Germinal center (tissue), 1 donor: ENCODE measurements at regions not wholly inside any gene's neighbourhood (a gene's known extent, or its start where the extent isn't known, plus 50 kb on each side); places are given as distances from the start of the nearest gene placed in this dataset.

Experiments used
- DNase-seq: peaks from one replicate; pipeline ENCODE4 v3.0.0; 2012; ENCODE audit warnings: mixed read lengths, low spot score

GRCh38 chr3:174403831-174404230 is 455.3 kb upstream of the NAALADL2 start:
- no peak for DNase-seq

- no peak for DNase-seq
These were observed 450.8 kb upstream of the NAALADL2 start for GRCh38 chr3:174408310-174408709.

GRCh38 chr3:174409086-174409743 is 449.9 kb upstream of the NAALADL2 start:
- no peak for DNase-seq

GRCh38 chr3:174413062-174413912 is 445.8 kb upstream of the NAALADL2 start:
- no peak for DNase-seq

- no peak for DNase-seq
These were observed 444.2 kb upstream of the NAALADL2 start for GRCh38 chr3:174414902-174415301.

GRCh38 chr3:174417573-174417972 is 441.6 kb upstream of the NAALADL2 start:
- no peak for DNase-seq

- DNase-seq, result no peak
These were observed 439.9 kb upstream of the NAALADL2 start for GRCh38 chr3:174419216-174419615.

GRCh38 chr3:174423936-174424335 is 435.2 kb upstream of the NAALADL2 start:
- DNase-seq, result no peak

- DNase-seq, result no peak
These were observed 434.5 kb upstream of the NAALADL2 start for GRCh38 chr3:174424656-174425055.

GRCh38 chr3:174425422-174425821 is 433.7 kb upstream of the NAALADL2 start:
- DNase-seq, result no peak

- no peak for DNase-seq
These were observed 428.1 kb upstream of the NAALADL2 start for GRCh38 chr3:174430986-174431385.

- no peak for DNase-seq
These were observed 427.4 kb upstream of the NAALADL2 start for GRCh38 chr3:174431717-174432116.

- DNase-seq, result no peak
These were observed 422.8 kb upstream of the NAALADL2 start for GRCh38 chr3:174436367-174436766.

- DNase-seq, result no peak
These were observed 420.5 kb upstream of the NAALADL2 start for GRCh38 chr3:174438501-174439145.

- no peak for DNase-seq
These were observed 419.5 kb upstream of the NAALADL2 start for GRCh38 chr3:174439331-174440252.

GRCh38 chr3:174440253-174440701 is 418.9 kb upstream of the NAALADL2 start:
- DNase-seq, result no peak

- DNase-seq, result peak; percentile 32
These were observed 418.2 kb upstream of the NAALADL2 start for GRCh38 chr3:174440741-174441587.

- no peak for DNase-seq
These were observed 417.4 kb upstream of the NAALADL2 start for GRCh38 chr3:174441588-174442301.

GRCh38 chr3:174442302-174442682 is 416.8 kb upstream of the NAALADL2 start:
- no peak for DNase-seq

GRCh38 chr3:174444391-174444790 is 414.7 kb upstream of the NAALADL2 start:
- no peak for DNase-seq
